Prostate gland (tissue), 2 donors: ENCODE measurements at regions not wholly inside any gene's neighbourhood (a gene's known extent, or its start where the extent isn't known, plus 50 kb on each side); places are given as distances from the start of the nearest gene placed in this dataset.

Experiments used
- DNase-seq: peaks from one replicate; pipeline ENCODE4 v3.0.0-alpha.2; 2019; ENCODE audit warnings: low spot score
- H3K27ac ChIP-seq, 2 donors: fragments of 200-600 bp; sonication (generic); 2 replicates each; pipeline ENCODE4 v1.5.1; 2017 to 2019
- H3K27me3 ChIP-seq: fragments of 200-600 bp; sonication (generic); replicated peaks from 2 replicates; pipeline ENCODE4 v1.5.1; 2019; ENCODE audit not compliant: insufficient read depth
- H3K36me3 ChIP-seq, 2 donors: fragments of 200-600 bp; sonication (generic); 1 replicate in 1 of 2; 2 replicates in 1 of 2; pipeline versions ENCODE4 v1.5.1 to v1.8.1; 2017 to 2019
- H3K4me1 ChIP-seq: fragments of 200-600 bp; sonication (generic); replicated peaks from 2 replicates; pipeline ENCODE4 v1.5.1; 2019
- H3K4me3 ChIP-seq, 2 donors: fragments of 200-600 bp; sonication (generic); 2 replicates each; pipeline ENCODE4 v1.5.1; 2017 to 2019
- H3K9me3 ChIP-seq: fragments of 200-600 bp; sonication (generic); 2 replicates; pipeline ENCODE4 v1.5.1; 2017
- CTCF ChIP-seq, 4 experiments: fragments of 200-600 bp in 2 of 4; fragments of 450-650 bp in 2 of 4; sonication (generic) in 2 of 4; IDR thresholded peaks; 1 replicate in 3 of 4; 2 replicates in 1 of 4; pipeline ENCODE4 v1.5.1; 2016 to 2019; ENCODE audit warnings: antibody characterized with exemption in 4 of 4, mild to moderate bottlenecking in 2 of 4, moderate library complexity in 2 of 4
- POLR2A ChIP-seq: fragments of 450-650 bp; IDR thresholded peaks from one replicate; pipeline ENCODE4 v1.6.1; 2016; ENCODE audit warnings: antibody characterized with exemption, mild to moderate bottlenecking
- POLR2AphosphoS5 ChIP-seq: sonication (generic); formaldehyde crosslinking; IDR thresholded peaks from one replicate; pipeline ENCODE4 v1.6.1; 2017; ENCODE audit warnings: antibody characterized with exemption
- WGBS: methylation state at CpG from one replicate; pipeline ENCODE4 v1.1.5; 2018; 5-methylcytosine and 5-hydroxymethylcytosine counted together
- intact Hi-C: fragments of 100-400 bp; cut with DNase I; formaldehyde crosslinking; loops from one replicate; pipeline ENCODE4 v1.14.2; 2022

GRCh38 chr17:77608431-77608830, 350.1 kb upstream of the TNRC6C start:
- Histone ChIP-seq H3K9me3 (no peaks in the 10 kb centered on the region), H3K36me3 (no peaks in the 10 kb centered on the region), H3K27me3 (no peaks in the 10 kb centered on the region), H3K27ac (no peak overlapping the region), H3K4me3 (no peak overlapping the region), H3K4me1 (no peaks in the 10 kb centered on the region)
- no peak for DNase-seq
- intact Hi-C loops, result loop anchor here (10.0 kb wide), 1 partner anchor 174 kb away; no protein-coding TSS in a partner anchor
- TF ChIP-seq POLR2AphosphoS5 (no peak), CTCF (IDR thresholded peaks at IDR 0.05) (no peak), POLR2A (no peak)
- 95% methylated on average over 10 of the region's 10 CpGs for WGBS

GRCh38 chr17:77609553-77610517, 348.7 kb upstream of the TNRC6C start:
- Histone ChIP-seq H3K36me3 (no peaks in the 10 kb centered on the region), H3K4me1 (no peaks in the 10 kb centered on the region), H3K4me3 (peak overlapping the region in 1 of 2 donors; percentile 9), H3K27me3 (no peaks in the 10 kb centered on the region), H3K9me3 (no peaks in the 10 kb centered on the region), H3K27ac (peak overlapping the region; percentile 9 to 50)
- peak; percentile 21 for DNase-seq
- intact Hi-C loops, result loop anchor here (10.0 kb wide), 1 partner anchor 175 kb away; no protein-coding TSS in a partner anchor
- WGBS, result 56% methylated on average over 26 of the region's 26 CpGs
- TF ChIP-seq POLR2A (no peak), CTCF (IDR thresholded peaks at IDR 0.05) (no peak), POLR2AphosphoS5 (peak; percentile 45)

- Histone ChIP-seq H3K4me1 (no peaks in the 10 kb centered on the region), H3K4me3 (peak overlapping the region in 1 of 2 donors; percentile 9), H3K27ac (peak overlapping the region; percentile 9 to 50), H3K36me3 (no peaks in the 10 kb centered on the region), H3K9me3 (no peaks in the 10 kb centered on the region), H3K27me3 (no peaks in the 10 kb centered on the region)
- 68% methylated on average over 5 of the region's 5 CpGs for WGBS
- intact Hi-C loops, result no loop called here
- DNase-seq, result no peak
- TF ChIP-seq POLR2AphosphoS5 (no peak), POLR2A (no peak), CTCF (IDR thresholded peaks at IDR 0.05) (no peak)
These were observed 348.0 kb upstream of the TNRC6C start for GRCh38 chr17:77610518-77610893.

- no peaks in the 10 kb centered on the region for H3K4me1 ChIP-seq
- DNase-seq, result no peak
- 46% methylated on average over 9 of the region's 9 CpGs for WGBS
These were observed 347.5 kb upstream of the TNRC6C start for GRCh38 chr17:77610972-77611521.

More at GRCh38 chr17:77610972-77611521, 347.5 kb upstream of the TNRC6C start:
- H3K27ac ChIP-seq, result peak overlapping the region in 1 of 2 donors; percentile 50
- no peaks in the 10 kb centered on the region for H3K36me3 ChIP-seq
- TF ChIP-seq POLR2A (no peak), POLR2AphosphoS5 (no peak), CTCF (IDR thresholded peaks at IDR 0.05) (no peak)
- H3K9me3 ChIP-seq, result no peaks in the 10 kb centered on the region
- intact Hi-C loops, result no loop called here
- no peak overlapping the region for H3K4me3 ChIP-seq
- H3K27me3 ChIP-seq, result no peaks in the 10 kb centered on the region
